ENCODE measurements at regions not wholly inside any gene's neighbourhood (a gene's known extent, or its start where the extent isn't known, plus 50 kb on each side); places are given as distances from the start of the nearest gene placed in this dataset.

- DNase-seq (ENCODE audit: low read depth): no peak
These were observed 438.0 kb downstream of the DTHD1 start for GRCh38 chr4:36719425-36719824.

- DNase-seq (ENCODE audit: low read depth): no peak
These were observed 441.6 kb downstream of the DTHD1 start for GRCh38 chr4:36722986-36723385.

GRCh38 chr4:36734334-36734733, 452.9 kb downstream of the DTHD1 start:
- DNase-seq (ENCODE audit: low read depth): no peak

GRCh38 chr4:36737691-36738090, 456.3 kb downstream of the DTHD1 start:
- DNase-seq (ENCODE audit: low read depth): no peak

- DNase-seq (ENCODE audit: low read depth): no peak
These were observed 459.4 kb downstream of the DTHD1 start for GRCh38 chr4:36740796-36741310.

GRCh38 chr4:36747277-36748129, 466.1 kb downstream of the DTHD1 start:
- DNase-seq (ENCODE audit: low read depth): no peak

- no peak for DNase-seq (ENCODE audit: low read depth)
These were observed 471.6 kb downstream of the DTHD1 start for GRCh38 chr4:36753048-36753447.

GRCh38 chr4:36757580-36758311, 476.3 kb downstream of the DTHD1 start:
- no peak for DNase-seq (ENCODE audit: low read depth)

GRCh38 chr4:36758312-36759178, 477.1 kb downstream of the DTHD1 start:
- DNase-seq (ENCODE audit: low read depth): no peak

GRCh38 chr4:36761607-36762006, 480.2 kb downstream of the DTHD1 start:
- no peak for DNase-seq (ENCODE audit: low read depth)

GRCh38 chr4:36763814-36764213, 480.7 kb upstream of the NWD2 start:
- DNase-seq (ENCODE audit: low read depth): no peak

- DNase-seq (ENCODE audit: low read depth): no peak
These were observed 476.9 kb upstream of the NWD2 start for GRCh38 chr4:36767596-36767995.

- DNase-seq (ENCODE audit: low read depth): no peak
These were observed 473.0 kb upstream of the NWD2 start for GRCh38 chr4:36771411-36772153.

- DNase-seq (ENCODE audit: low read depth): no peak
These were observed 472.4 kb upstream of the NWD2 start for GRCh38 chr4:36772154-36772516.

GRCh38 chr4:36773467-36773866, 471.1 kb upstream of the NWD2 start:
- DNase-seq (ENCODE audit: low read depth): no peak

GRCh38 chr4:36775544-36775943, 469.0 kb upstream of the NWD2 start:
- no peak for DNase-seq (ENCODE audit: low read depth)

GRCh38 chr4:36779601-36780000, 464.9 kb upstream of the NWD2 start:
- no peak for DNase-seq (ENCODE audit: low read depth)

- no peak for DNase-seq (ENCODE audit: low read depth)
These were observed 458.6 kb upstream of the NWD2 start for GRCh38 chr4:36785973-36786372.

- no peak for DNase-seq (ENCODE audit: low read depth)
These were observed 458.0 kb upstream of the NWD2 start for GRCh38 chr4:36786519-36786918.

GRCh38 chr4:36794716-36795115, 449.8 kb upstream of the NWD2 start:
- no peak for DNase-seq (ENCODE audit: low read depth)

GRCh38 chr4:36812149-36812548, 432.4 kb upstream of the NWD2 start:
- DNase-seq (ENCODE audit: low read depth): no peak

GRCh38 chr4:36815536-36815935, 429.0 kb upstream of the NWD2 start:
- DNase-seq (ENCODE audit: low read depth): no peak
